Adrenal gland (tissue), 9 donors: ENCODE measurements at regions not wholly inside any gene's neighbourhood (a gene's known extent, or its start where the extent isn't known, plus 50 kb on each side); places are given as distances from the start of the nearest gene placed in this dataset.

Source experiments
- DNase-seq, 7 donors: peaks; one replicate each; pipeline ENCODE4 v3.0.0-alpha.2; 2019 to 2020
- H3K27ac ChIP-seq, 5 donors: fragments of 200-600 bp; sonication (generic) in 4 of 5; 1 replicate in 3 of 5; 2 replicates in 2 of 5; pipeline versions ENCODE4 v1.5.1 to v1.8.0; 2016 to 2020; ENCODE audit warnings: mild to moderate bottlenecking in 1 of 5
- H3K27me3 ChIP-seq: fragments of 200-600 bp; 2 replicates; pipeline ENCODE4 v1.8.0; 2021
- H3K36me3 ChIP-seq, 2 donors: fragments of 200-600 bp; replicated peaks in 1 of 2; 1 replicate in 1 of 2; 2 replicates in 1 of 2; pipeline versions ENCODE4 v1.5.1 to v1.8.0; 2018 to 2022
- H3K4me1 ChIP-seq, 2 donors: fragments of 200-600 bp; replicated peaks in 1 of 2; 1 replicate in 1 of 2; 2 replicates in 1 of 2; pipeline versions ENCODE4 v1.5.1 to v1.8.0; 2018 to 2021
- H3K4me3 ChIP-seq, 4 donors: fragments of 200-600 bp; sonication (generic) in 3 of 4; one replicate each; pipeline ENCODE4 v1.5.1; 2016 to 2018
- H3K9me3 ChIP-seq, 3 donors: fragments of 200-600 bp; sonication (generic) in 1 of 3; replicated peaks in 1 of 3; 1 replicate in 2 of 3; 2 replicates in 1 of 3; pipeline versions ENCODE4 v1.5.1 to v1.8.0; 2016 to 2021
- CTCF ChIP-seq, 6 experiments: fragments of 450-650 bp in 4 of 6; fragments of 200-600 bp in 2 of 6; sonication (generic) in 1 of 6; IDR thresholded peaks; 1 replicate in 5 of 6; 2 replicates in 1 of 6; pipeline versions ENCODE4 v1.5.1 to v1.8.0; 2016 to 2021; ENCODE audit warnings: antibody characterized with exemption in 6 of 6, mild to moderate bottlenecking in 2 of 6, moderate library complexity in 1 of 6
- POLR2A ChIP-seq, 2 donors: fragments of 450-650 bp; IDR thresholded peaks; one replicate each; pipeline ENCODE4 v1.6.1; 2017; ENCODE audit warnings: antibody characterized with exemption in 2 of 2, mild to moderate bottlenecking in 2 of 2, moderate library complexity in 1 of 2
- WGBS, 4 donors: extraction: QIAGEN DNeasy Blood & Tissue Kit in 2 of 4; methylation state at CpG; one replicate each; pipeline versions ENCODE4 v1.1.5 to v1.1.7; 2013 to 2017; 5-methylcytosine and 5-hydroxymethylcytosine counted together
- intact Hi-C, 2 donors: fragments of 100-400 bp; cut with DNase I; formaldehyde crosslinking; loops; one replicate each; pipeline versions ENCODE4 v1.14.1 to v1.15.0; 2022 to 2023
- donor health status: healthy with polysubstance abuse.
- donor health status: Bipolar disorder and iron deficiency.
- donor health status: DM: yes; HTN: yes; CAD: no.
- donor health status: DM: no; HTN: no; CAD: no.
- donor health status: DM: no; HTN: no; CAD: no.

GRCh38 chr3:5035113-5035512, 55.9 kb downstream of the BHLHE40 start:
- intact Hi-C loops: no loop called here
- Histone ChIP-seq H3K27me3 (no peaks in the 10 kb centered on the region), H3K4me3 (no peak overlapping the region), H3K27ac (no peak overlapping the region), H3K36me3 (no peaks in the 10 kb centered on the region), H3K4me1 (peaks cover 0 to 4% of the 10 kb centered on the region in 2 donors), H3K9me3 (no peaks in the 10 kb centered on the region)
- DNase-seq: no peak
- WGBS, 4 donors: 74 to 86% (median 81%) methylated on average over 1 of the region's 1 CpG
- TF ChIP-seq POLR2A (IDR thresholded peaks at IDR 0.05) (no peak), CTCF (IDR thresholded peaks at IDR 0.05) (no peak)

- TF ChIP-seq POLR2A (IDR thresholded peaks at IDR 0.05): no peak
- no peak for TF ChIP-seq CTCF (IDR thresholded peaks at IDR 0.05)
- no peak overlapping the region for H3K27ac ChIP-seq
- H3K4me1 ChIP-seq: peaks cover 0 to 4% of the 10 kb centered on the region in 2 donors
- H3K27me3 ChIP-seq: no peaks in the 10 kb centered on the region
- no peaks in the 10 kb centered on the region for H3K36me3 ChIP-seq
- no peaks in the 10 kb centered on the region for H3K9me3 ChIP-seq
- intact Hi-C loops: no loop called here
- 87 to 90% (median 90%) methylated on average over 13 of the region's 13 CpGs for WGBS, 4 donors
- no peak for DNase-seq
- H3K4me3 ChIP-seq: no peak overlapping the region
Measured at GRCh38 chr3:5035692-5036391, 56.6 kb downstream of the BHLHE40 start.

GRCh38 chr3:5036392-5036766, 57.1 kb downstream of the BHLHE40 start:
- Histone ChIP-seq H3K4me3 (no peak overlapping the region), H3K9me3 (no peaks in the 10 kb centered on the region), H3K4me1 (peaks cover 0 to 4% of the 10 kb centered on the region in 2 donors), H3K27me3 (no peaks in the 10 kb centered on the region), H3K36me3 (no peaks in the 10 kb centered on the region), H3K27ac (no peak overlapping the region)
- TF ChIP-seq CTCF (IDR thresholded peaks at IDR 0.05) (no peak), POLR2A (IDR thresholded peaks at IDR 0.05) (no peak)
- no peak for DNase-seq
- intact Hi-C loops: no loop called here
- 44 to 64% (median 49%) methylated on average over 2 of the region's 2 CpGs for WGBS, 4 donors

- no peak for TF ChIP-seq CTCF (IDR thresholded peaks at IDR 0.05)
- no peak for TF ChIP-seq POLR2A (IDR thresholded peaks at IDR 0.05)
- Histone ChIP-seq H3K4me3 (no peak overlapping the region), H3K4me1 (peaks cover 0 to 4% of the 10 kb centered on the region in 2 donors), H3K36me3 (no peaks in the 10 kb centered on the region), H3K27ac (no peak overlapping the region), H3K27me3 (no peaks in the 10 kb centered on the region), H3K9me3 (no peaks in the 10 kb centered on the region)
- no peak for DNase-seq
- intact Hi-C loops: no loop called here
- WGBS, 4 donors: 72 to 87% (median 79%) methylated on average over 5 of the region's 5 CpGs
Measured at GRCh38 chr3:5036858-5037257, 57.6 kb downstream of the BHLHE40 start.
